ENCODE measurements at regions not wholly inside any gene's neighbourhood (a gene's known extent, or its start where the extent isn't known, plus 50 kb on each side); places are given as distances from the start of the nearest gene placed in this dataset.
A peak's percentile ranks its signal among the peaks of the same experiment; 100 is the strongest.

DNA sequence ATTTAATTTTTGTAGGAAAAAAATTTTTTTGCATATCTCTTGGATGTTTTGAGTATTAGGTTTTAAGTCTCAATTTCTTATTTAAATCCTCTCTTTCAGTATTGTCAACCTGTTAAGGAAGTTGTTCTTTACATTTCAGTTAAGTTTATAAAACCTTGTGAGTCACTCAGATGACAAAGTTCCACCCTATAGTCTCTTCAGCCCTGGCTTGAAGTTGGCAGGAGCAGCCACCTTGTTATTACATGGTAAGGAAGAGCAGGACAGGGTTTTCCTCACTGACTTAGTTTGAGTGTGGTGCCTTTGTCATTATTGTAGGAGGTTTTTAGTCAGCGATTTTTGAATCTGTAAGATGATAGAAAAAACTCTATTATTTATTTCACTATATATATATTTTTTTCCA lies 2143.9 kb downstream of the MRPL39 start:
- Histone ChIP-seq H3K27ac (ENCODE audit: extremely low read depth, low read depth, low read length) (no peak overlapping the region), H3K4me1 (ENCODE audit: control insufficient read depth, insufficient read depth, low read length) (no peaks in the 10 kb centered on the region), H3K4me3 (ENCODE audit: low read depth, low read length) (no peak overlapping the region), H3K36me3 (ENCODE audit: control insufficient read depth in 2 of 2, insufficient read depth in 1 of 2, low read length in 2 of 2) (no peaks in the 10 kb centered on the region), H3K9me3 (ENCODE audit: control insufficient read depth, insufficient read depth, low read depth, low read length) (no peaks in the 10 kb centered on the region)
- TF ChIP-seq KLF10 (tag by site-specific recombination; IDR thresholded peaks at IDR 0.05): no peak
- TF ChIP-seq, protein P1, sequence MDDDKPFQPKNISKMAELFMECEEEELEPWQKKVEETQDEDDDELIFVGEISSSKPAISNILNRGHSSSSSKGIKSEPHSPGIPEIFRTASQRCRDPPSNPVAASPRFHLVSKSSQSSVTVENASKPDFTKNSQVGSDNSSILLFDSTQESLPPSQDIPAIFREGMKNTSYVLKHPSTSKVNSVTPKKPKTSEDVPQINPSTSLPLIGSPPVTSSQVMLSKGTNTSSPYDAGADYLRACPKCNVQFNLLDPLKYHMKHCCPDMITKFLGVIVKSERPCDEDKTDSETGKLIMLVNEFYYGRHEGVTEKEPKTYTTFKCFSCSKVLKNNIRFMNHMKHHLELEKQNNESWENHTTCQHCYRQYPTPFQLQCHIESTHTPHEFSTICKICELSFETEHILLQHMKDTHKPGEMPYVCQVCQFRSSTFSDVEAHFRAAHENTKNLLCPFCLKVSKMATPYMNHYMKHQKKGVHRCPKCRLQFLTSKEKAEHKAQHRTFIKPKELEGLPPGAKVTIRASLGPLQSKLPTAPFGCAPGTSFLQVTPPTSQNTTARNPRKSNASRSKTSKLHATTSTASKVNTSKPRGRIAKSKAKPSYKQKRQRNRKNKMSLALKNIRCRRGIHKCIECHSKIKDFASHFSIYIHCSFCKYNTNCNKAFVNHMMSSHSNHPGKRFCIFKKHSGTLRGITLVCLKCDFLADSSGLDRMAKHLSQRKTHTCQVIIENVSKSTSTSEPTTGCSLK (tag by site-specific recombination; IDR thresholded peaks at IDR 0.05): no peak
- TF ChIP-seq ZNF776 (tag by site-specific recombination; IDR thresholded peaks at IDR 0.05; ENCODE audit: borderline replicate concordance): no peak
- POLR2A ChIA-PET: no interaction called here
- CTCF ChIA-PET: no interaction called here

DNA sequence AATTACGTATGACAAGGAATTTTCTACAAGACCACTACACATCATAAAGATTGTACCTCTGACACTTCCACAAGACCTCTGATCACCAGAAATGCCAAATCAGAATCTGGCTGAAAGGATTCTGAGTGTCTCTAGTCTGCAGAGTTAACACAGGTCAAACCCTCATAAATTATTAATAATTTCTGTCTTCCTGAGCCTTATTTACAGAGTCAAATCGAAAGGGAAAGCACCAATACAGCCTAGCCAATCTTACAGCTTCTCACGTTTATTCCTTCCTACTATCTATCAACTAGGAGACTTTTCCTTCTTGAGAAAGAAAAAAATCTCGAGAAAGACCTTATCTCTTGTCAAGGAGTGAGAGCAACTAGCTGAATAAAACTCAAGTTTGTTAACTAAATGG lies 2151.6 kb downstream of the MRPL39 start:
- ChIA-PET CTCF (no interaction called here), POLR2A (no interaction called here)
- no peak for TF ChIP-seq ZNF843 (tag by site-specific recombination; IDR thresholded peaks at IDR 0.05)
- no peak for TF ChIP-seq GLIS2 (tag by site-specific recombination; IDR thresholded peaks at IDR 0.05)
- no peak for TF ChIP-seq ZNF658 (tag by site-specific recombination; IDR thresholded peaks at IDR 0.05)
- TF ChIP-seq FEZF1 (tag by site-specific recombination; IDR thresholded peaks at IDR 0.05): no peak
- no peak for TF ChIP-seq BCL11B (tag by site-specific recombination; IDR thresholded peaks at IDR 0.05; ENCODE audit: low read depth)
- TF ChIP-seq, protein P2, sequence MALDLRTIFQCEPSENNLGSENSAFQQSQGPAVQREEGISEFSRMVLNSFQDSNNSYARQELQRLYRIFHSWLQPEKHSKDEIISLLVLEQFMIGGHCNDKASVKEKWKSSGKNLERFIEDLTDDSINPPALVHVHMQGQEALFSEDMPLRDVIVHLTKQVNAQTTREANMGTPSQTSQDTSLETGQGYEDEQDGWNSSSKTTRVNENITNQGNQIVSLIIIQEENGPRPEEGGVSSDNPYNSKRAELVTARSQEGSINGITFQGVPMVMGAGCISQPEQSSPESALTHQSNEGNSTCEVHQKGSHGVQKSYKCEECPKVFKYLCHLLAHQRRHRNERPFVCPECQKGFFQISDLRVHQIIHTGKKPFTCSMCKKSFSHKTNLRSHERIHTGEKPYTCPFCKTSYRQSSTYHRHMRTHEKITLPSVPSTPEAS (tag by site-specific recombination; IDR thresholded peaks at IDR 0.05): no peak
- TF ChIP-seq ZNF629 (tag by site-specific recombination; IDR thresholded peaks at IDR 0.05): no peak
- TF ChIP-seq ZNF549 (tag by site-specific recombination; IDR thresholded peaks at IDR 0.05): no peak
- TF ChIP-seq ZNF621 (tag by site-specific recombination; IDR thresholded peaks at IDR 0.05): no peak
- TF ChIP-seq, protein P3, sequence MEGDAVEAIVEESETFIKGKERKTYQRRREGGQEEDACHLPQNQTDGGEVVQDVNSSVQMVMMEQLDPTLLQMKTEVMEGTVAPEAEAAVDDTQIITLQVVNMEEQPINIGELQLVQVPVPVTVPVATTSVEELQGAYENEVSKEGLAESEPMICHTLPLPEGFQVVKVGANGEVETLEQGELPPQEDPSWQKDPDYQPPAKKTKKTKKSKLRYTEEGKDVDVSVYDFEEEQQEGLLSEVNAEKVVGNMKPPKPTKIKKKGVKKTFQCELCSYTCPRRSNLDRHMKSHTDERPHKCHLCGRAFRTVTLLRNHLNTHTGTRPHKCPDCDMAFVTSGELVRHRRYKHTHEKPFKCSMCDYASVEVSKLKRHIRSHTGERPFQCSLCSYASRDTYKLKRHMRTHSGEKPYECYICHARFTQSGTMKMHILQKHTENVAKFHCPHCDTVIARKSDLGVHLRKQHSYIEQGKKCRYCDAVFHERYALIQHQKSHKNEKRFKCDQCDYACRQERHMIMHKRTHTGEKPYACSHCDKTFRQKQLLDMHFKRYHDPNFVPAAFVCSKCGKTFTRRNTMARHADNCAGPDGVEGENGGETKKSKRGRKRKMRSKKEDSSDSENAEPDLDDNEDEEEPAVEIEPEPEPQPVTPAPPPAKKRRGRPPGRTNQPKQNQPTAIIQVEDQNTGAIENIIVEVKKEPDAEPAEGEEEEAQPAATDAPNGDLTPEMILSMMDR (tag by site-specific recombination; IDR thresholded peaks at IDR 0.05): no peak
- Histone ChIP-seq H3K4me3 (ENCODE audit: low read depth, low read length) (no peak overlapping the region), H3K4me1 (ENCODE audit: control insufficient read depth, insufficient read depth, low read length) (no peaks in the 10 kb centered on the region), H3K36me3 (ENCODE audit: control insufficient read depth in 2 of 2, insufficient read depth in 1 of 2, low read length in 2 of 2) (no peaks in the 10 kb centered on the region), H3K9me3 (ENCODE audit: control insufficient read depth, insufficient read depth, low read depth, low read length) (no peaks in the 10 kb centered on the region), H3K27ac (ENCODE audit: extremely low read depth, low read depth, low read length) (no peak overlapping the region)

DNA sequence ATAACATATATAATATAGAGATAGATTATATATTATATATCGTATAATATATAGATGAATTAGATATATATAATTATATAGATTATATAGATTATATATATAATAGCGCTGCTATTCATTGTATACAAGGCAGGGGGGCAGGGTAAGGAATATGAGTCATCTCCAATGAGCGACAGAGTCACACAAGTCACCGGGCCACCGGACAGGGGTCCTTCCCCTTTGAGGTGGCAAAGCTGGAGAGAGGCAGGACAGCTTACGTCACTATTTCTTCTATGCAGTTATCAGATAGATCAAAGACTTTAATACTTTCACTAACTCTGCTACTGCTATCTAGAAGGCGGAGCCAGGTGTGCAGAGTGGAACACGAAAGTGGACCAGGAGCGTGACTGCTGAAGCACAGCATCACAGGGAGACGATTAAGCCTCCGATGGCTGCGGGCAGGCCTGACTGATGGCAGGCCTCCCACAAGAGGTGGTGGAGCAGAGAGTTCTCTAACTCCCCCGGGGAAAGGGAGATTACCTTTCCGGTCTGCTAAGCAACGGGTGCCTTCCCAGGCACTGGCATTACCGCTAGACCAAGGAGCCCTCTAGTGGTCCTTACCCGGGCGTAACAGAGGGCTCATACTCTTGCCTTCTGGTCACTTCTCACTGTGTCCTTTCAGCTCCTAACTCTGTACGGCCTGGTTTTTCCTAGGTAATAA lies 2154.7 kb downstream of the MRPL39 start:
- ChIA-PET CTCF (interaction anchor here (0.5 to 1.1 kb wide), 4 partner anchors 11 to 1374 kb away, joined by 3 to 4 read pairs (median 3); no protein-coding TSS in a partner anchor), POLR2A (no interaction called here)
- H3K4me3 ChIP-seq (ENCODE audit: low read depth, low read length): peak overlapping the region; percentile 7; the same call in 1 of the 2 replicates
- no peak overlapping the region for H3K27ac ChIP-seq (ENCODE audit: extremely low read depth, low read depth, low read length)
- no peaks in the 10 kb centered on the region for H3K36me3 ChIP-seq (ENCODE audit: control insufficient read depth in 2 of 2, insufficient read depth in 1 of 2, low read length in 2 of 2)
- no peaks in the 10 kb centered on the region for H3K4me1 ChIP-seq (ENCODE audit: control insufficient read depth, insufficient read depth, low read length)
- TF ChIP-seq ZNF621 (tag by site-specific recombination; IDR thresholded peaks at IDR 0.05): no peak
- 0 out of 2 replicates have a peak, but pooled peaks have one; percentile 13 for TF ChIP-seq ZBTB8A (tag by site-specific recombination; IDR thresholded peaks at IDR 0.05)
- no peaks in the 10 kb centered on the region for H3K9me3 ChIP-seq (ENCODE audit: control insufficient read depth, insufficient read depth, low read depth, low read length)

Measured in HEK293 (cell line).